ENCODE measurements at regions not wholly inside any gene's neighbourhood (a gene's known extent, or its start where the extent isn't known, plus 50 kb on each side); places are given as distances from the start of the nearest gene placed in this dataset.
"Not testable (repeated sequence)": the region's sequence is repeated elsewhere in the genome, so short reads cannot be mapped to it uniquely, and the experiment has no call there.

- H3K27ac ChIP-seq (ENCODE audit: low read length); H3K9me3 Mint-ChIP-seq; CTCF ChIA-PET; H3K4me1 Mint-ChIP-seq; H3K9me3 ChIP-seq; H3K36me3 Mint-ChIP-seq; H3K4me3 ChIP-seq (ENCODE audit: control insufficient read depth in 1 of 2, extremely low read depth in 1 of 2, low read length in 1 of 2); ATAC-seq (replicated peaks in 1 of 4); H3K27me3 ChIP-seq (replicated peaks in 1 of 2; ENCODE audit: control insufficient read depth in 2 of 2, extremely low read depth in 1 of 2, insufficient read depth in 2 of 2, low read length in 1 of 2); H3K36me3 ChIP-seq (ENCODE audit: control insufficient read depth in 2 of 2, extremely low read depth in 1 of 2, insufficient read depth in 1 of 2, low read length in 1 of 2); H3K27ac Mint-ChIP-seq; H3K4me1 ChIP-seq (ENCODE audit: control insufficient read depth in 1 of 2, extremely low read depth in 1 of 2, insufficient read depth in 2 of 2, low read length in 2 of 2); H3K27me3 Mint-ChIP-seq; POLR2A ChIA-PET; DNase-seq; H3K4me3 Mint-ChIP-seq: not testable (repeated sequence)
Observed at GRCh38 chr1:83244832-83245231, 754.1 kb downstream of the TTLL7 start.

- H3K4me1 Mint-ChIP-seq; DNase-seq; CTCF ChIA-PET; H3K36me3 ChIP-seq (ENCODE audit: control insufficient read depth in 2 of 2, extremely low read depth in 1 of 2, insufficient read depth in 1 of 2, low read length in 1 of 2); H3K27me3 ChIP-seq (replicated peaks in 1 of 2; ENCODE audit: control insufficient read depth in 2 of 2, extremely low read depth in 1 of 2, insufficient read depth in 2 of 2, low read length in 1 of 2); H3K36me3 Mint-ChIP-seq; H3K9me3 ChIP-seq; H3K4me1 ChIP-seq (ENCODE audit: control insufficient read depth in 1 of 2, extremely low read depth in 1 of 2, insufficient read depth in 2 of 2, low read length in 2 of 2); H3K4me3 Mint-ChIP-seq; ATAC-seq (replicated peaks in 1 of 4); H3K9me3 Mint-ChIP-seq; H3K27ac Mint-ChIP-seq; H3K27ac ChIP-seq (ENCODE audit: low read length); POLR2A ChIA-PET; H3K27me3 Mint-ChIP-seq; H3K4me3 ChIP-seq (ENCODE audit: control insufficient read depth in 1 of 2, extremely low read depth in 1 of 2, low read length in 1 of 2): not testable (repeated sequence)
Observed at GRCh38 chr1:83239568-83239967, 759.4 kb downstream of the TTLL7 start.

- H3K4me1 Mint-ChIP-seq; ATAC-seq (replicated peaks in 1 of 4); H3K9me3 ChIP-seq; H3K27ac Mint-ChIP-seq; CTCF ChIA-PET; POLR2A ChIA-PET; H3K4me3 Mint-ChIP-seq; H3K27ac ChIP-seq (ENCODE audit: low read length); H3K4me1 ChIP-seq (ENCODE audit: control insufficient read depth in 1 of 2, extremely low read depth in 1 of 2, insufficient read depth in 2 of 2, low read length in 2 of 2); H3K4me3 ChIP-seq (ENCODE audit: control insufficient read depth in 1 of 2, extremely low read depth in 1 of 2, low read length in 1 of 2); H3K36me3 ChIP-seq (ENCODE audit: control insufficient read depth in 2 of 2, extremely low read depth in 1 of 2, insufficient read depth in 1 of 2, low read length in 1 of 2); H3K27me3 Mint-ChIP-seq; DNase-seq; H3K36me3 Mint-ChIP-seq; H3K27me3 ChIP-seq (replicated peaks in 1 of 2; ENCODE audit: control insufficient read depth in 2 of 2, extremely low read depth in 1 of 2, insufficient read depth in 2 of 2, low read length in 1 of 2); H3K9me3 Mint-ChIP-seq: not testable (repeated sequence)
Observed at GRCh38 chr1:83238654-83239053, 760.3 kb downstream of the TTLL7 start.

- H3K27ac Mint-ChIP-seq; H3K4me1 ChIP-seq (ENCODE audit: control insufficient read depth in 1 of 2, extremely low read depth in 1 of 2, insufficient read depth in 2 of 2, low read length in 2 of 2); DNase-seq; H3K4me3 ChIP-seq (ENCODE audit: control insufficient read depth in 1 of 2, extremely low read depth in 1 of 2, low read length in 1 of 2); H3K4me3 Mint-ChIP-seq; H3K27me3 ChIP-seq (replicated peaks in 1 of 2; ENCODE audit: control insufficient read depth in 2 of 2, extremely low read depth in 1 of 2, insufficient read depth in 2 of 2, low read length in 1 of 2); H3K27ac ChIP-seq (ENCODE audit: low read length); ATAC-seq (replicated peaks in 1 of 4); H3K9me3 Mint-ChIP-seq; POLR2A ChIA-PET; H3K9me3 ChIP-seq; H3K27me3 Mint-ChIP-seq; CTCF ChIA-PET; H3K36me3 ChIP-seq (ENCODE audit: control insufficient read depth in 2 of 2, extremely low read depth in 1 of 2, insufficient read depth in 1 of 2, low read length in 1 of 2); H3K36me3 Mint-ChIP-seq; H3K4me1 Mint-ChIP-seq: not testable (repeated sequence)
Observed at GRCh38 chr1:83219788-83220187, 779.1 kb downstream of the TTLL7 start.

- H3K4me3 Mint-ChIP-seq; H3K9me3 ChIP-seq; H3K36me3 ChIP-seq (ENCODE audit: control insufficient read depth in 2 of 2, extremely low read depth in 1 of 2, insufficient read depth in 1 of 2, low read length in 1 of 2); H3K4me1 ChIP-seq (ENCODE audit: control insufficient read depth in 1 of 2, extremely low read depth in 1 of 2, insufficient read depth in 2 of 2, low read length in 2 of 2); ATAC-seq (replicated peaks in 1 of 4); H3K9me3 Mint-ChIP-seq; H3K4me3 ChIP-seq (ENCODE audit: control insufficient read depth in 1 of 2, extremely low read depth in 1 of 2, low read length in 1 of 2); H3K36me3 Mint-ChIP-seq; H3K4me1 Mint-ChIP-seq; H3K27me3 ChIP-seq (replicated peaks in 1 of 2; ENCODE audit: control insufficient read depth in 2 of 2, extremely low read depth in 1 of 2, insufficient read depth in 2 of 2, low read length in 1 of 2); DNase-seq; H3K27ac Mint-ChIP-seq; CTCF ChIA-PET; POLR2A ChIA-PET; H3K27ac ChIP-seq (ENCODE audit: low read length); H3K27me3 Mint-ChIP-seq: not testable (repeated sequence)
- whole genome bisulfite sequencing (ENCODE audit: insufficient coverage): 67% methylated on average over 1 of the region's 5 CpGs
Observed at GRCh38 chr1:83218036-83218716, 780.8 kb downstream of the TTLL7 start.

- H3K4me3 ChIP-seq (ENCODE audit: control insufficient read depth in 1 of 2, extremely low read depth in 1 of 2, low read length in 1 of 2); H3K27ac ChIP-seq (ENCODE audit: low read length); POLR2A ChIA-PET; H3K4me3 Mint-ChIP-seq; H3K9me3 Mint-ChIP-seq; H3K36me3 Mint-ChIP-seq; DNase-seq; H3K4me1 Mint-ChIP-seq; ATAC-seq (replicated peaks in 1 of 4); H3K27ac Mint-ChIP-seq; H3K4me1 ChIP-seq (ENCODE audit: control insufficient read depth in 1 of 2, extremely low read depth in 1 of 2, insufficient read depth in 2 of 2, low read length in 2 of 2); H3K27me3 ChIP-seq (replicated peaks in 1 of 2; ENCODE audit: control insufficient read depth in 2 of 2, extremely low read depth in 1 of 2, insufficient read depth in 2 of 2, low read length in 1 of 2); H3K27me3 Mint-ChIP-seq; H3K9me3 ChIP-seq; H3K36me3 ChIP-seq (ENCODE audit: control insufficient read depth in 2 of 2, extremely low read depth in 1 of 2, insufficient read depth in 1 of 2, low read length in 1 of 2): not testable (repeated sequence)
- CTCF ChIA-PET: interaction anchor here in 1 of 2 donors (0.6 kb wide), 1 partner anchor 711 kb away, joined by 3 read pairs; no protein-coding TSS in a partner anchor
Observed at GRCh38 chr1:83214317-83214716, 784.6 kb downstream of the TTLL7 start.

GRCh38 chr1:83213648-83214047 is 785.3 kb downstream of the TTLL7 start:
- H3K4me1 ChIP-seq (ENCODE audit: control insufficient read depth in 1 of 2, extremely low read depth in 1 of 2, insufficient read depth in 2 of 2, low read length in 2 of 2); CTCF ChIA-PET; H3K27me3 ChIP-seq (replicated peaks in 1 of 2; ENCODE audit: control insufficient read depth in 2 of 2, extremely low read depth in 1 of 2, insufficient read depth in 2 of 2, low read length in 1 of 2); ATAC-seq (replicated peaks in 1 of 4); H3K4me1 Mint-ChIP-seq; POLR2A ChIA-PET; H3K36me3 Mint-ChIP-seq; H3K4me3 Mint-ChIP-seq; H3K9me3 Mint-ChIP-seq; H3K9me3 ChIP-seq; H3K4me3 ChIP-seq (ENCODE audit: control insufficient read depth in 1 of 2, extremely low read depth in 1 of 2, low read length in 1 of 2); H3K27me3 Mint-ChIP-seq; DNase-seq; H3K27ac Mint-ChIP-seq; H3K36me3 ChIP-seq (ENCODE audit: control insufficient read depth in 2 of 2, extremely low read depth in 1 of 2, insufficient read depth in 1 of 2, low read length in 1 of 2); H3K27ac ChIP-seq (ENCODE audit: low read length): not testable (repeated sequence)
- WGBS (ENCODE audit: insufficient coverage): no CpG with 5 or more reads among the region's 3 CpGs

All from T-cell (primary cell).